Coronary artery (tissue), 2 donors: ENCODE measurements at regions not wholly inside any gene's neighbourhood (a gene's known extent, or its start where the extent isn't known, plus 50 kb on each side); places are given as distances from the start of the nearest gene placed in this dataset.

Experiments used
- DNase-seq: peaks from one replicate; pipeline ENCODE4 v3.0.0-alpha.2; 2017; ENCODE audit warnings: low spot score
- H3K27ac ChIP-seq, 2 donors: fragments of 200-600 bp; sonication (generic); one replicate each; pipeline ENCODE4 v1.5.1; 2016 to 2019
- H3K4me3 ChIP-seq: fragments of 200-600 bp; sonication (generic); 2 replicates; pipeline ENCODE4 v1.5.1; 2016; ENCODE audit warnings: mild to moderate bottlenecking, moderate library complexity
- CTCF ChIP-seq: fragments of 200-600 bp; sonication (generic); IDR thresholded peaks from one replicate; pipeline ENCODE4 v1.5.1; 2019; ENCODE audit warnings: antibody characterized with exemption

GRCh38 chr4:18631586-18631985, 610.0 kb upstream of the LCORL start:
- no peak for DNase-seq
- H3K27ac ChIP-seq, result no peak overlapping the region
- H3K4me3 ChIP-seq, result no peak overlapping the region
- no peak for TF ChIP-seq CTCF

- Histone ChIP-seq H3K4me3 (no peak overlapping the region), H3K27ac (no peak overlapping the region)
- TF ChIP-seq CTCF, result no peak
- DNase-seq, result no peak
Observed at GRCh38 chr4:18630218-18631110, 608.9 kb upstream of the LCORL start.

GRCh38 chr4:18627447-18628005, 606.0 kb upstream of the LCORL start:
- DNase-seq, result no peak

GRCh38 chr4:18626996-18627395, 605.4 kb upstream of the LCORL start:
- Histone ChIP-seq H3K27ac (no peak overlapping the region), H3K4me3 (no peak overlapping the region)
- no peak for TF ChIP-seq CTCF
- DNase-seq, result no peak

More at GRCh38 chr4:18627447-18628005, 606.0 kb upstream of the LCORL start:
- H3K4me3 ChIP-seq, result no peak overlapping the region
- no peak for TF ChIP-seq CTCF
- no peak overlapping the region for H3K27ac ChIP-seq

- no peak for TF ChIP-seq CTCF
- Histone ChIP-seq H3K4me3 (no peak overlapping the region), H3K27ac (no peak overlapping the region)
- DNase-seq, result no peak
Observed at GRCh38 chr4:18626366-18626765, 604.8 kb upstream of the LCORL start.

GRCh38 chr4:18621186-18621585, 599.6 kb upstream of the LCORL start:
- H3K4me3 ChIP-seq, result no peak overlapping the region
- no peak for DNase-seq
- no peak overlapping the region for H3K27ac ChIP-seq
- no peak for TF ChIP-seq CTCF

- no peak overlapping the region for H3K27ac ChIP-seq
- no peak for TF ChIP-seq CTCF
- no peak for DNase-seq
- no peak overlapping the region for H3K4me3 ChIP-seq
Observed at GRCh38 chr4:18616720-18617119, 595.2 kb upstream of the LCORL start.
